ENCODE measurements at regions not wholly inside any gene's neighbourhood (a gene's known extent, or its start where the extent isn't known, plus 50 kb on each side); places are given as distances from the start of the nearest gene placed in this dataset.

GRCh38 chr4:23220911-23221310 lies 528.2 kb downstream of the GBA3 start:
- H3K4me3 ChIP-seq (ENCODE audit: low read depth, low read length), result no peak overlapping the region
- TF ChIP-seq, protein P1, sequence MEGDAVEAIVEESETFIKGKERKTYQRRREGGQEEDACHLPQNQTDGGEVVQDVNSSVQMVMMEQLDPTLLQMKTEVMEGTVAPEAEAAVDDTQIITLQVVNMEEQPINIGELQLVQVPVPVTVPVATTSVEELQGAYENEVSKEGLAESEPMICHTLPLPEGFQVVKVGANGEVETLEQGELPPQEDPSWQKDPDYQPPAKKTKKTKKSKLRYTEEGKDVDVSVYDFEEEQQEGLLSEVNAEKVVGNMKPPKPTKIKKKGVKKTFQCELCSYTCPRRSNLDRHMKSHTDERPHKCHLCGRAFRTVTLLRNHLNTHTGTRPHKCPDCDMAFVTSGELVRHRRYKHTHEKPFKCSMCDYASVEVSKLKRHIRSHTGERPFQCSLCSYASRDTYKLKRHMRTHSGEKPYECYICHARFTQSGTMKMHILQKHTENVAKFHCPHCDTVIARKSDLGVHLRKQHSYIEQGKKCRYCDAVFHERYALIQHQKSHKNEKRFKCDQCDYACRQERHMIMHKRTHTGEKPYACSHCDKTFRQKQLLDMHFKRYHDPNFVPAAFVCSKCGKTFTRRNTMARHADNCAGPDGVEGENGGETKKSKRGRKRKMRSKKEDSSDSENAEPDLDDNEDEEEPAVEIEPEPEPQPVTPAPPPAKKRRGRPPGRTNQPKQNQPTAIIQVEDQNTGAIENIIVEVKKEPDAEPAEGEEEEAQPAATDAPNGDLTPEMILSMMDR (IDR thresholded peaks at IDR 0.05; ENCODE audit: borderline replicate concordance, insufficient read depth, low read depth, low read length), result no peak

GRCh38 chr4:23219779-23220408 lies 527.2 kb downstream of the GBA3 start:
- TF ChIP-seq, protein P1 (IDR thresholded peaks at IDR 0.05; ENCODE audit: borderline replicate concordance, insufficient read depth, low read depth, low read length), result no peak
- no peak overlapping the region for H3K4me3 ChIP-seq (ENCODE audit: low read depth, low read length)

DNA sequence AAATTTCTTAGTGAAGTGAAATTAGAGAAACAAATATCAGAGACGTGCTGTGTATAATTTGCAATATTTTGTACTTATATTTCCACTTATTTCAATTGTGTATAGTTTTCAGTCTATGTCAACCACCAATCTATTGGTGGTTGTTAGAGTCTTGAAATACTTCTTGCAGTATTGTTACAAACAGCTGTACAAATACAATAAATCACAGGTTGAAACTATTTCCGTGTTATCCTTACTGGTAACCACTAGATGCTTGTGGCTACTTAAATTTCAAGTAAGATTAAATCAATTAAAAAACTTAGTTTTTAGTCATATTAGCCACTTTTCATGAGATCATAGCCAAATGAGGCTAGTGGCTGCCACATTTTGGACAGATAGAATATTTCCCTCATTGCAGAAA lies 520.5 kb downstream of the GBA3 start:
- TF ChIP-seq, protein P1 (IDR thresholded peaks at IDR 0.05; ENCODE audit: borderline replicate concordance, insufficient read depth, low read depth, low read length), result no peak
- H3K4me3 ChIP-seq (ENCODE audit: low read depth, low read length), result no peak overlapping the region

DNA sequence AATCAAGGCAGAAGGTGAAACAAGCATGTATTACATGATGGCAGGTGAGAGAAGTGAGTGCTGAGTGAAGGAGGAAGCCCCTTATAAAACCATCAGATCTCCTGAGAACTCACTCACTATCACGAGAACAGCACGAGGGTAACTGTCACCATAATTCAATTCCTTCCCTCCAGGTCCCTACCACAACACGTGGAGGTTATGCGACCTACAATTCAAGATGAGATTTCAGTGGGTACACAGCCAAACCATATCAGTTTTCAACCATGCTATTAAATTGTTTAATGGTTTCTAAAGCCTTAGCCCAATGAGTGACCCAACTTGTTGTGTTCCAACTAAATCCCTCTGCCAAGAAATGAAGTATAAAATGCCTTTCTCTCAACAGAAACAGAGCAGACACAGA lies 519.8 kb downstream of the GBA3 start:
- TF ChIP-seq, protein P1 (IDR thresholded peaks at IDR 0.05; ENCODE audit: borderline replicate concordance, insufficient read depth, low read depth, low read length), result no peak
- no peak overlapping the region for H3K4me3 ChIP-seq (ENCODE audit: low read depth, low read length)

GRCh38 chr4:23207059-23207458 lies 514.3 kb downstream of the GBA3 start:
- H3K4me3 ChIP-seq (ENCODE audit: low read depth, low read length), result no peak overlapping the region
- TF ChIP-seq, protein P1 (IDR thresholded peaks at IDR 0.05; ENCODE audit: borderline replicate concordance, insufficient read depth, low read depth, low read length), result no peak

- H3K4me3 ChIP-seq (ENCODE audit: low read depth, low read length), result no peak overlapping the region
- TF ChIP-seq, protein P1 (IDR thresholded peaks at IDR 0.05; ENCODE audit: borderline replicate concordance, insufficient read depth, low read depth, low read length), result no peak
Observed at GRCh38 chr4:23202712-23203247, 510.0 kb downstream of the GBA3 start.

- TF ChIP-seq, protein P1 (IDR thresholded peaks at IDR 0.05; ENCODE audit: borderline replicate concordance, insufficient read depth, low read depth, low read length), result no peak
- no peak overlapping the region for H3K4me3 ChIP-seq (ENCODE audit: low read depth, low read length)
Observed at GRCh38 chr4:23194751-23195150, 502.0 kb downstream of the GBA3 start.
